Stimulated activated naive CD8-positive, alpha-beta T cell treated with anti-CD3 and anti-CD28 coated beads, Interleukin-15, Interleukin-2, amounts not matched to agents 100 ng/mL and 50 ng/mL, for 24 hours (primary cell): ENCODE measurements at regions not wholly inside any gene's neighbourhood (a gene's known extent, or its start where the extent isn't known, plus 50 kb on each side); places are given as distances from the start of the nearest gene placed in this dataset.

Source experiments
- H3K27ac Mint-ChIP-seq: one replicate; pipeline ENCODE4 v1.8.0; 2021; ENCODE audit warnings: mild to moderate bottlenecking, mixed read lengths
- H3K27me3 Mint-ChIP-seq: one replicate; pipeline ENCODE4 v1.8.0; 2021; ENCODE audit warnings: mixed read lengths
- H3K36me3 Mint-ChIP-seq: one replicate; pipeline ENCODE4 v1.8.0; 2021; ENCODE audit warnings: low read depth, mixed read lengths
- H3K4me1 Mint-ChIP-seq: one replicate; pipeline ENCODE4 v1.8.0; 2021; ENCODE audit warnings: low read depth, mixed read lengths
- H3K4me3 Mint-ChIP-seq: one replicate; pipeline ENCODE4 v1.8.0; 2021; ENCODE audit warnings: mild to moderate bottlenecking, mixed read lengths
- H3K9me3 Mint-ChIP-seq: one replicate; pipeline ENCODE4 v1.8.0; 2021; ENCODE audit warnings: mixed read lengths

GRCh38 chr6:44053760-44054556 is 73.3 kb downstream of the MRPL14 start:
- H3K36me3 Mint-ChIP-seq: no peaks in the 10 kb centered on the region
- H3K4me3 Mint-ChIP-seq: no peak overlapping the region
- H3K27ac Mint-ChIP-seq: no peak overlapping the region
- peaks cover 13% of the 10 kb centered on the region for H3K27me3 Mint-ChIP-seq
- peaks cover 16% of the 10 kb centered on the region for H3K4me1 Mint-ChIP-seq
- no peaks in the 10 kb centered on the region for H3K9me3 Mint-ChIP-seq

GRCh38 chr6:44053106-44053756 is 74.0 kb downstream of the MRPL14 start:
- Mint-ChIP-seq H3K27me3 (peaks cover 9% of the 10 kb centered on the region), H3K4me3 (no peak overlapping the region), H3K36me3 (no peaks in the 10 kb centered on the region), H3K4me1 (peaks cover 13% of the 10 kb centered on the region), H3K9me3 (no peaks in the 10 kb centered on the region), H3K27ac (no peak overlapping the region)

GRCh38 chr6:44052419-44053023 is 74.7 kb downstream of the MRPL14 start:
- Mint-ChIP-seq H3K9me3 (no peaks in the 10 kb centered on the region), H3K4me3 (no peak overlapping the region), H3K27ac (no peak overlapping the region), H3K4me1 (peaks cover 11% of the 10 kb centered on the region), H3K36me3 (no peaks in the 10 kb centered on the region), H3K27me3 (peaks cover 3% of the 10 kb centered on the region)

GRCh38 chr6:44051515-44051914 is 75.7 kb downstream of the MRPL14 start:
- no peaks in the 10 kb centered on the region for H3K9me3 Mint-ChIP-seq
- H3K27ac Mint-ChIP-seq: no peak overlapping the region
- H3K4me3 Mint-ChIP-seq: no peak overlapping the region
- peaks cover 4% of the 10 kb centered on the region for H3K27me3 Mint-ChIP-seq
- H3K36me3 Mint-ChIP-seq: no peaks in the 10 kb centered on the region
- peaks cover 11% of the 10 kb centered on the region for H3K4me1 Mint-ChIP-seq

GRCh38 chr6:44050872-44051505 is 76.3 kb downstream of the MRPL14 start:
- peaks cover 11% of the 10 kb centered on the region for H3K4me1 Mint-ChIP-seq
- peaks cover 4% of the 10 kb centered on the region for H3K27me3 Mint-ChIP-seq
- no peaks in the 10 kb centered on the region for H3K36me3 Mint-ChIP-seq
- H3K27ac Mint-ChIP-seq: no peak overlapping the region
- no peaks in the 10 kb centered on the region for H3K9me3 Mint-ChIP-seq
- no peak overlapping the region for H3K4me3 Mint-ChIP-seq

GRCh38 chr6:44049989-44050871 is 77.0 kb downstream of the MRPL14 start:
- no peak overlapping the region for H3K4me3 Mint-ChIP-seq
- peaks cover 11% of the 10 kb centered on the region for H3K4me1 Mint-ChIP-seq
- H3K36me3 Mint-ChIP-seq: no peaks in the 10 kb centered on the region
- peaks cover 4% of the 10 kb centered on the region for H3K27me3 Mint-ChIP-seq
- no peaks in the 10 kb centered on the region for H3K9me3 Mint-ChIP-seq
- no peak overlapping the region for H3K27ac Mint-ChIP-seq

- Mint-ChIP-seq H3K27ac (peak overlapping the region; percentile 57), H3K9me3 (no peaks in the 10 kb centered on the region), H3K4me3 (no peak overlapping the region)
These were observed 77.9 kb downstream of the MRPL14 start for GRCh38 chr6:44049163-44049988.

GRCh38 chr6:44048277-44048676 is 79.0 kb downstream of the MRPL14 start:
- Mint-ChIP-seq H3K4me1 (peaks cover 11% of the 10 kb centered on the region), H3K36me3 (no peaks in the 10 kb centered on the region), H3K27me3 (peaks cover 4% of the 10 kb centered on the region), H3K4me3 (no peak overlapping the region), H3K9me3 (no peaks in the 10 kb centered on the region), H3K27ac (no peak overlapping the region)

More at GRCh38 chr6:44049163-44049988, 77.9 kb downstream of the MRPL14 start:
- Mint-ChIP-seq H3K4me1 (peaks cover 11% of the 10 kb centered on the region), H3K36me3 (no peaks in the 10 kb centered on the region), H3K27me3 (peaks cover 4% of the 10 kb centered on the region)

- H3K4me1 Mint-ChIP-seq: peaks cover 11% of the 10 kb centered on the region
- H3K27ac Mint-ChIP-seq: no peak overlapping the region
- no peaks in the 10 kb centered on the region for H3K36me3 Mint-ChIP-seq
- no peak overlapping the region for H3K4me3 Mint-ChIP-seq
- H3K27me3 Mint-ChIP-seq: peaks cover 4% of the 10 kb centered on the region
- H3K9me3 Mint-ChIP-seq: no peaks in the 10 kb centered on the region
These were observed 79.5 kb downstream of the MRPL14 start for GRCh38 chr6:44047801-44048200.

GRCh38 chr6:44047179-44047546 is 80.1 kb downstream of the MRPL14 start:
- Mint-ChIP-seq H3K4me3 (no peak overlapping the region), H3K36me3 (no peaks in the 10 kb centered on the region), H3K27me3 (peaks cover 4% of the 10 kb centered on the region), H3K27ac (peak overlapping the region; percentile 27), H3K9me3 (no peaks in the 10 kb centered on the region), H3K4me1 (peaks cover 11% of the 10 kb centered on the region)

GRCh38 chr6:44046516-44047178 is 80.6 kb downstream of the MRPL14 start:
- Mint-ChIP-seq H3K4me3 (no peak overlapping the region), H3K27me3 (peaks cover 4% of the 10 kb centered on the region), H3K36me3 (no peaks in the 10 kb centered on the region), H3K9me3 (no peaks in the 10 kb centered on the region), H3K4me1 (peaks cover 14% of the 10 kb centered on the region), H3K27ac (peak overlapping the region; percentile 27)

GRCh38 chr6:44045672-44046015 is 81.6 kb downstream of the MRPL14 start:
- Mint-ChIP-seq H3K27ac (no peak overlapping the region), H3K4me3 (no peak overlapping the region), H3K36me3 (no peaks in the 10 kb centered on the region), H3K4me1 (peaks cover 19% of the 10 kb centered on the region), H3K27me3 (peaks cover 4% of the 10 kb centered on the region), H3K9me3 (no peaks in the 10 kb centered on the region)

- H3K4me3 Mint-ChIP-seq: no peak overlapping the region
- no peaks in the 10 kb centered on the region for H3K36me3 Mint-ChIP-seq
- H3K27ac Mint-ChIP-seq: no peak overlapping the region
- H3K9me3 Mint-ChIP-seq: no peaks in the 10 kb centered on the region
- peaks cover 4% of the 10 kb centered on the region for H3K27me3 Mint-ChIP-seq
- H3K4me1 Mint-ChIP-seq: peaks cover 19% of the 10 kb centered on the region
These were observed 82.1 kb downstream of the MRPL14 start for GRCh38 chr6:44044940-44045671.
